Progenitor cell of endocrine pancreas (in vitro differentiated cells): ENCODE measurements at regions not wholly inside any gene's neighbourhood (a gene's known extent, or its start where the extent isn't known, plus 50 kb on each side); places are given as distances from the start of the nearest gene placed in this dataset.
"Not testable (repeated sequence)": the region's sequence is repeated elsewhere in the genome, so short reads cannot be mapped to it uniquely, and the experiment has no call there.

Experiments used
- DNase-seq: peaks from one replicate; pipeline ENCODE4 v3.0.0; 2021; ENCODE audit warnings: low spot score; ENCODE audit not compliant: unreplicated experiment
- H3K27ac Mint-ChIP-seq: 2 replicates; pipeline ENCODE4 v1.8.0; 2021; ENCODE audit warnings: mild to moderate bottlenecking, moderate library complexity, mixed read lengths
- H3K27me3 Mint-ChIP-seq: 2 replicates; pipeline ENCODE4 v1.8.0; 2021; ENCODE audit warnings: mixed read lengths
- H3K36me3 Mint-ChIP-seq: 2 replicates; pipeline ENCODE4 v1.8.0; 2022; ENCODE audit warnings: mixed read lengths; ENCODE audit not compliant: insufficient read depth
- H3K4me1 Mint-ChIP-seq: 2 replicates; pipeline ENCODE4 v1.8.0; 2021; ENCODE audit warnings: low read depth, mixed read lengths
- H3K4me3 Mint-ChIP-seq: 2 replicates; pipeline ENCODE4 v1.8.0; 2021; ENCODE audit warnings: low read depth, mild to moderate bottlenecking, moderate library complexity, mixed read lengths
- H3K9me3 Mint-ChIP-seq: 2 replicates; pipeline ENCODE4 v1.8.0; 2021; ENCODE audit warnings: low read depth, mixed read lengths
- CTCF ChIP-seq: fragments of 200-600 bp; sonication (generic); IDR thresholded peaks from one replicate; pipeline ENCODE4 v1.5.0; 2021; ENCODE audit warnings: antibody characterized with exemption, mild to moderate bottlenecking; ENCODE audit not compliant: unreplicated experiment

- TF ChIP-seq CTCF: no peak
- no peaks in the 10 kb centered on the region for H3K4me1 Mint-ChIP-seq
- H3K27me3 Mint-ChIP-seq: no peaks in the 10 kb centered on the region
- no peak overlapping the region for H3K4me3 Mint-ChIP-seq
- H3K27ac Mint-ChIP-seq: no peak overlapping the region
- H3K9me3 Mint-ChIP-seq: peaks cover 13% of the 10 kb centered on the region
- H3K36me3 Mint-ChIP-seq: peaks cover 3% of the 10 kb centered on the region
- DNase-seq: no peak
These were observed 542.4 kb upstream of the SOX9 start for GRCh38 chr17:71578446-71578845.

GRCh38 chr17:71580220-71580619 is 540.6 kb upstream of the SOX9 start:
- H3K27me3 Mint-ChIP-seq: no peaks in the 10 kb centered on the region
- no peak for DNase-seq
- H3K4me3 Mint-ChIP-seq: no peak overlapping the region
- TF ChIP-seq CTCF: no peak
- peaks cover 2% of the 10 kb centered on the region for H3K4me1 Mint-ChIP-seq
- no peak overlapping the region for H3K27ac Mint-ChIP-seq
- peaks cover 13% of the 10 kb centered on the region for H3K9me3 Mint-ChIP-seq
- H3K36me3 Mint-ChIP-seq: peaks cover 3% of the 10 kb centered on the region

GRCh38 chr17:71585540-71585939 is 535.3 kb upstream of the SOX9 start:
- DNase-seq: no peak
- Mint-ChIP-seq H3K4me1 (peaks cover 3% of the 10 kb centered on the region), H3K27ac (no peak overlapping the region), H3K9me3 (no peaks in the 10 kb centered on the region), H3K4me3 (no peak overlapping the region), H3K27me3 (no peaks in the 10 kb centered on the region), H3K36me3 (no peaks in the 10 kb centered on the region)
- TF ChIP-seq CTCF: no peak

GRCh38 chr17:71592431-71592830 is 528.4 kb upstream of the SOX9 start:
- Mint-ChIP-seq H3K4me1 (no peaks in the 10 kb centered on the region), H3K36me3 (no peaks in the 10 kb centered on the region), H3K9me3 (no peaks in the 10 kb centered on the region), H3K4me3 (no peak overlapping the region), H3K27ac (no peak overlapping the region), H3K27me3 (no peaks in the 10 kb centered on the region)
- DNase-seq: no peak
- TF ChIP-seq CTCF: no peak

GRCh38 chr17:71593078-71593477 is 527.7 kb upstream of the SOX9 start:
- Mint-ChIP-seq H3K27ac (no peak overlapping the region), H3K36me3 (no peaks in the 10 kb centered on the region), H3K9me3 (no peaks in the 10 kb centered on the region), H3K4me1 (no peaks in the 10 kb centered on the region), H3K27me3 (no peaks in the 10 kb centered on the region), H3K4me3 (no peak overlapping the region)
- TF ChIP-seq CTCF: no peak
- DNase-seq: no peak

GRCh38 chr17:71599583-71599982 is 521.2 kb upstream of the SOX9 start:
- H3K27me3 Mint-ChIP-seq, H3K36me3 Mint-ChIP-seq, H3K9me3 Mint-ChIP-seq: not testable (repeated sequence)

More at GRCh38 chr17:71599583-71599982, 521.2 kb upstream of the SOX9 start:
- not testable (repeated sequence) for H3K27ac Mint-ChIP-seq, H3K4me1 Mint-ChIP-seq, DNase-seq, H3K4me3 Mint-ChIP-seq
